SK-N-SH treated with all-trans-retinoic acid at 6 μM for 48 hours (cell line): ENCODE measurements at regions not wholly inside any gene's neighbourhood (a gene's known extent, or its start where the extent isn't known, plus 50 kb on each side); places are given as distances from the start of the nearest gene placed in this dataset.

Experiments used
- OSR1 ChIP-seq: fragments of 250-450 bp; sonication (Bioruptor Pico); IDR thresholded peaks from 2 replicates; pipeline ENCODE4 v1.8.0; 2022; ENCODE audit warnings: moderate library complexity, mild to moderate bottlenecking, inconsistent platforms
- SNAI2 ChIP-seq: fragments of 250-450 bp; sonication (Bioruptor Pico); IDR thresholded peaks from 2 replicates; pipeline ENCODE4 v1.5.0; 2020; ENCODE audit warnings: mild to moderate bottlenecking, moderate library complexity
- TSHZ2 ChIP-seq: fragments of 250-450 bp; sonication (Bioruptor Pico); IDR thresholded peaks from 2 replicates; pipeline ENCODE4 v1.5.0; 2020; ENCODE audit warnings: mild to moderate bottlenecking, moderate library complexity
- ZNF565 ChIP-seq: fragments of 450-650 bp; formaldehyde crosslinking; conservative IDR thresholded peaks from 2 replicates; pipeline ENCODE4 v1.5.0; 2020; ENCODE audit warnings: low read depth, mild to moderate bottlenecking, moderate library complexity

DNA sequence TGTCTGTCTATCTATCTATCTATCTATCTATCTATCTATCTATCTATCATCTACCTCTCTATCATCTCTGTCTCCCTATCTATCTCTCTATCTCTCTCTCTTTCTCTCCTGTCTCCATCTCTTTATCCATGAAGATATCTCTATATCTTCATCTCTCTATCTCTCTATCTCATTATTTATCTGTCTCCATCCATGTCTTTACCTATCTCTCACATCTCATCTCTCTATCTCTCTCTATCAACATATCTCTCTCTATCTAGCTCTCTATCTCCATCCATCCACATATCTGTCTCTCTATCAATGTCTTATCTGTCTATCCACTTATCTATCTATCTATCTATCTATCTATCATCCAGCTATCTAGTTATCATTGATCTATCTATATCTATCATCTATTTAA lies 292.1 kb upstream of the IRX2 start:
- TF ChIP-seq OSR1 (no peak), ZNF565 (no peak), TSHZ2 (CRISPR knock-in tag) (no peak), SNAI2 (no peak)
